ENCODE measurements at regions not wholly inside any gene's neighbourhood (a gene's known extent, or its start where the extent isn't known, plus 50 kb on each side); places are given as distances from the start of the nearest gene placed in this dataset.
"Not testable (repeated sequence)": the region's sequence is repeated elsewhere in the genome, so short reads cannot be mapped to it uniquely, and the experiment has no call there.

DNA sequence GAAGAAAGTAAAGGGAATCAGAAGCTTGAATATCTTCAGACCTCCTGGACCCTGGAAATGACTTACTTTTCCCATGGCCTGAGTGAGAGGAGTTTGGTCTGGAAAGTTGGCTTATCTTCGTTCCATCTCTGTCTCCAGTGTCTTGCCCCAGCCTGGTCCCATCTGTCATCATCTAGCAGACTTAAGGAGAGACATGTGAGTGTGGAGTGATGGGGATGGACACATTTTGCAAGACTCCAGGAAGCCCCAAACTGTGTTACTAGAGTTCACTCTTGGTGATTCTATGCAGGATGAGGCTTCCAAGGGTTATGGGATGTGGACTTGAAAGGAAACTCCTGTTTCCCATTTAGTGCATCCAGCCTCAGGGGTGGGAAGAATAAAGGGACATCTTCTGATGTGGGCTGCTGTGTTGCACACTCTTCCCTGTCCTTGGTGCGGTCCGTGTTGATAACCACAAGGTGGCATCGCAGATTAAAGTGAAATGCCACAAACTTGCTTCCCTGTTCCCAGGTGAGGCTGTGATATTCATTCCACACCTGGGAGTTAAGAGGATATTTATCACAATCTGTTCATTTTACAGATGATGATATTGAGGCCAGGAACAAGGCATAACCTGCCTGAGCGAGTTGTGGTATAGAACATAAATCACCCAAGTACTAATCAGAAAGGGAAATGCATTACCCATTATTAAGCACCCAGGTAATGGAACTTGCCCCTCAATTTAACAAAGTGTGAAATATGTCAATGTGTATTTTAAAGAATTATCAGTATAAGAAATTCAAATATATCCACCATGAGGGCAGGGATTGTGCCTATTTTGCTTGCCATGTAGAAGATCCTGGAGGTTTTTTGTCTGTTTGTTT, 269.9 kb upstream of the PAPPA start:
- no peak overlapping the region for H3K4me3 ChIP-seq (ENCODE audit: low read depth, low read length)
- TF ChIP-seq, protein P1, sequence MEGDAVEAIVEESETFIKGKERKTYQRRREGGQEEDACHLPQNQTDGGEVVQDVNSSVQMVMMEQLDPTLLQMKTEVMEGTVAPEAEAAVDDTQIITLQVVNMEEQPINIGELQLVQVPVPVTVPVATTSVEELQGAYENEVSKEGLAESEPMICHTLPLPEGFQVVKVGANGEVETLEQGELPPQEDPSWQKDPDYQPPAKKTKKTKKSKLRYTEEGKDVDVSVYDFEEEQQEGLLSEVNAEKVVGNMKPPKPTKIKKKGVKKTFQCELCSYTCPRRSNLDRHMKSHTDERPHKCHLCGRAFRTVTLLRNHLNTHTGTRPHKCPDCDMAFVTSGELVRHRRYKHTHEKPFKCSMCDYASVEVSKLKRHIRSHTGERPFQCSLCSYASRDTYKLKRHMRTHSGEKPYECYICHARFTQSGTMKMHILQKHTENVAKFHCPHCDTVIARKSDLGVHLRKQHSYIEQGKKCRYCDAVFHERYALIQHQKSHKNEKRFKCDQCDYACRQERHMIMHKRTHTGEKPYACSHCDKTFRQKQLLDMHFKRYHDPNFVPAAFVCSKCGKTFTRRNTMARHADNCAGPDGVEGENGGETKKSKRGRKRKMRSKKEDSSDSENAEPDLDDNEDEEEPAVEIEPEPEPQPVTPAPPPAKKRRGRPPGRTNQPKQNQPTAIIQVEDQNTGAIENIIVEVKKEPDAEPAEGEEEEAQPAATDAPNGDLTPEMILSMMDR (IDR thresholded peaks at IDR 0.05; ENCODE audit: borderline replicate concordance, insufficient read depth, low read depth, low read length) = 0 out of 2 replicates have a peak, but pooled peaks have one; percentile 13

DNA sequence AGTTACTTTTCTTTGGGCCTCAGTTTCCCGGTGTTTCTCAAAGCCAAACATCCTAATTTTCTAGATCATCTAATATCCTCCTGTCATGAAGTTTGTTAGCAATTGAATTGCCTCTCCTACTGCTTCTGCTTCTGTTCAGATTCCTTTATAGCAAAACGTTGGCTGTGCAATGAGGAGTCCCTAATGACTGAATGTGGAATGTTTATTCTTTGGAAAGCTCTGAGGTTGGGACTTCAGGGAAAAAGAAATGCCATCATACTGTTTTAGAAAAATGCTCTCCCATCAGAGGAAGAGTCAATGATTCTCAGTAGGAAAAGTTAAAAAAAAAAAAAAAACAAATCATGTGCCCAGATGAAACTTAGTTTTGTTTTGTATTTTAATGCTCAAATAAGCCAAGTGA, 268.7 kb upstream of the PAPPA start:
- H3K4me3 ChIP-seq (ENCODE audit: low read depth, low read length) = no peak overlapping the region
- TF ChIP-seq, protein P1 (IDR thresholded peaks at IDR 0.05; ENCODE audit: borderline replicate concordance, insufficient read depth, low read depth, low read length) = no peak

DNA sequence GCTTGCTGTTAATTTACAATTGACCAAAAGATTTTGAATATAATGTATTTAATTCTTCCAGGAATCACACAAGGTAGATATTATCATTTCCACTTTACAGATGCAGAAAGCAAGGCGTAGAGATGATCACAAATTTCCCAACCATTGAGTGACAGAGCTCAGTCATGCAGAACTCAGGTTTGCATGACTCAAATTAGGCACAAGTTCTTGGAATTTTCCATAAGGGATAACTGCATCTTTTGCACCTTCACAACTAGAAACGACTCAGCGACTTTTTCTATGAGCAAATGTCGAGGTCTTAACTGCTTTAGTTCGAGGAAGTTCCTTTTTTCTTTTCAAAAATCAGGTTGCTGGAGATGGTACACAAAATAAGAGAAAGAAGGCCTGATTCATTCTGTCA, 265.5 kb upstream of the PAPPA start:
- no peak overlapping the region for H3K4me3 ChIP-seq (ENCODE audit: low read depth, low read length)
- TF ChIP-seq, protein P1 (IDR thresholded peaks at IDR 0.05; ENCODE audit: borderline replicate concordance, insufficient read depth, low read depth, low read length) = no peak

DNA sequence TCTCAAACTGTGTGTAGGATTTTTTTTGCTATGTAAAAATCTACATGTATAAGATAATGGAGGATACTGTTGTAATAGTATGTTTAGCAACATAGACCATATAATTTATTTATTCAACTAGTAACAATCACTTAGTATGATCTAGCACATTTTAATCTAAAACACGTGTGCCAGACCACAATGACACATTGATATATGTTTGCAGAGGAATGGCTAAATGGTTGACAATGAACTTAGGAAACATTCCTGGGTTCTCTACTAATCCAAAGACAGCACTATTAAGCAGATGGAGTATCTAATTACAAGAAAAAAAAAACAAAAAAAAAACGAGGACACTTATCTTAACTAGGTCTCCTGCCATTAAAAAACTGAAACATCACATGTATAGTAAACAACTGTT, 261.7 kb upstream of the PAPPA start:
- H3K4me3 ChIP-seq (ENCODE audit: low read depth, low read length) = no peak overlapping the region
- TF ChIP-seq, protein P1 (IDR thresholded peaks at IDR 0.05; ENCODE audit: borderline replicate concordance, insufficient read depth, low read depth, low read length) = no peak

DNA sequence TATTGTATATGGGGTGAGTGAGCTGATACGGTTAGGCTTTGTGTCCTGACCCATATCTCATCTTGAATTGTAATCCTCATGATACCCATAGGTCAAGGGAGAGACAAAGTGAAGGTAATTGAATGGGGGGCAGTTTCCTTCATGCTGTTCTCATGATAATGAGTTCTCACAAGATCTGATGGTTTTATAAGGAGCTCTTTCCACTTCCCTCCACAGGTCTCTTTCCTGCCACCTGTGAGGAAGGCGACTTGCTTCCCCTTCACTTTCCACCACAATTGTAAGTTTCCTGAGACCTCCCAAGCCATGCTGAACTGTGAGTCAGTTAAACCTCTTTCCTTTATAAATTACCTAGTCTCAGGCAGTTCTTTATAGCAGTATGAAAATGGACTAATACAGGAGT, 255.1 kb upstream of the PAPPA start:
- not testable (repeated sequence) for H3K4me3 ChIP-seq (ENCODE audit: low read depth, low read length)

DNA sequence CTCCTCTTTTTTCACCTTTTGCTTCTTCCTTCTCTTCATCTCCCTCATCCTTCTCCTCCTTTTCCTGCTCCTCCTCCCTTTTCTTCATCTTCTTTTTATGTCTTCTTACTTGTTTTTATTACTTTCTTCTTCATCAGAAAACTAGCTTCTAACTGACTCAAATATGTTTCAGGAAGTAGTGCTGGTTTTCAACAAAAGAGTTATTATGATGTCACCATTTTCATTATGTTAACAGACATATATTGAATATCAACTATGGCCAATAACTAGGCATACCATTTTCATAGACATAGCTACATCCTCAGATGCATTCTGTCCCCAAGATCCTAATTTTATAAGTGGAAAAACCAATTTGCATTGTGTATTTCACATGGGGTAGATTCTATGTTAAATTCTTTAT, 252.9 kb upstream of the PAPPA start:
- no peak overlapping the region for H3K4me3 ChIP-seq (ENCODE audit: low read depth, low read length)
- TF ChIP-seq, protein P1 (IDR thresholded peaks at IDR 0.05; ENCODE audit: borderline replicate concordance, insufficient read depth, low read depth, low read length) = no peak

DNA sequence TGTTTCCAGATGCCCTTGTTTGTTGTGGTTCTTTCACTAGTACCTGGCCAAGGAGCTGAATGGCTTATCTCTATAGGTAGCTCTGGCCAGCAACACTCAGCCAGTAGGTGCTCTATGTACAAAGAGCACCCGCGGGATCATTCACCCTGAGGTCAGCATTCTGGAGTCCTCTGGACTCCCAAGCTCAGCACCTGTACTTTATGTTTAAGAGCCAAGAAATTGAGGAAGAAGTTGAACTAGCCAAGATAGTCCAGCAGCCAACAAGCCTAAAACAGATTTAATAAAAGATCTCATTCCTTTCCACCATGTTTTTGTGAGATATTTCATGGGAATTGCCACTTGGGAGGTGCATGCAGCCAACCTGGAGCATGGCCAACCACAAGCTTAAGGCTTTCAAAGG, 242.6 kb upstream of the PAPPA start:
- H3K4me3 ChIP-seq (ENCODE audit: low read depth, low read length) = no peak overlapping the region
- TF ChIP-seq, protein P1 (IDR thresholded peaks at IDR 0.05; ENCODE audit: borderline replicate concordance, insufficient read depth, low read depth, low read length) = no peak
